ENCODE measurements at regions not wholly inside any gene's neighbourhood (a gene's known extent, or its start where the extent isn't known, plus 50 kb on each side); places are given as distances from the start of the nearest gene placed in this dataset.

GRCh38 chr14:104366931-104367865, 212.4 kb upstream of the C14orf180 start (continued):
- no peak for TF ChIP-seq MLX (CRISPR knock-in tag; IDR thresholded peaks at IDR 0.05)
- TF ChIP-seq ZNF425 (CRISPR knock-in tag; conservative IDR thresholded peaks at IDR 0.05) = no peak
- TF ChIP-seq PREB (CRISPR knock-in tag; IDR thresholded peaks at IDR 0.05; ENCODE audit: borderline replicate concordance) = no peak
- TF ChIP-seq GTF2I (CRISPR knock-in tag; conservative IDR thresholded peaks at IDR 0.05) = no peak
- no peak for TF ChIP-seq ZNF512 (CRISPR knock-in tag; IDR thresholded peaks at IDR 0.05; ENCODE audit: borderline replicate concordance)
- no peak for TF ChIP-seq CREM (CRISPR knock-in tag; IDR thresholded peaks at IDR 0.05)

GRCh38 chr14:104367866-104368750, 211.5 kb upstream of the C14orf180 start:
- Mint-ChIP-seq H3K27me3 (ENCODE audit: low read depth) (no peaks in the 10 kb centered on the region; the same call in 1 of the 2 replicates), H3K27ac (no peak overlapping the region), H3K4me3 (no peak overlapping the region), H3K9me3 (peaks cover 6% of the 10 kb centered on the region), H3K36me3 (no peaks in the 10 kb centered on the region), H3K4me1 (peaks cover 4% of the 10 kb centered on the region; the same call in 1 of the 2 replicates)
- no peak for ATAC-seq
- POLR2A ChIA-PET = no interaction called here
- DNase-seq (ENCODE audit: low spot score) = no peak
- CTCF ChIA-PET = interaction anchor here (0.6 to 1.2 kb wide), 6 partner anchors 26 to 401 kb away, joined by 3 to 5 read pairs (median 3); no protein-coding TSS in a partner anchor
- TF ChIP-seq EMX1 (CRISPR knock-in tag; IDR thresholded peaks at IDR 0.05) (no peak), ATF3 (CRISPR knock-in tag; conservative IDR thresholded peaks at IDR 0.05) (no peak), USF2 (CRISPR knock-in tag; IDR thresholded peaks at IDR 0.05) (no peak), USF1 (CRISPR knock-in tag; IDR thresholded peaks at IDR 0.05) (no peak), ATF2 (CRISPR knock-in tag; IDR thresholded peaks at IDR 0.05; ENCODE audit: borderline replicate concordance, low read depth) (no peak), TEAD1 (CRISPR knock-in tag; IDR thresholded peaks at IDR 0.05) (no peak), CDX4 (CRISPR knock-in tag; IDR thresholded peaks at IDR 0.05; ENCODE audit: borderline replicate concordance) (no peak), ZNF671 (CRISPR knock-in tag; IDR thresholded peaks at IDR 0.05) (no peak), E2F5 (CRISPR knock-in tag; IDR thresholded peaks at IDR 0.05) (no peak), TEAD4 (CRISPR knock-in tag; IDR thresholded peaks at IDR 0.05) (no peak), RORB (CRISPR knock-in tag; IDR thresholded peaks at IDR 0.05) (no peak), ZBTB21 (CRISPR knock-in tag; IDR thresholded peaks at IDR 0.05; ENCODE audit: borderline replicate concordance) (no peak), TP53 (CRISPR knock-in tag; IDR thresholded peaks at IDR 0.05) (no peak)

All from WTC11 (cell line).